ENCODE measurements at regions not wholly inside any gene's neighbourhood (a gene's known extent, or its start where the extent isn't known, plus 50 kb on each side); places are given as distances from the start of the nearest gene placed in this dataset.
"Not testable (repeated sequence)": the region's sequence is repeated elsewhere in the genome, so short reads cannot be mapped to it uniquely, and the experiment has no call there.

- ATAC-seq (no peak), DNase-seq (no peak)
- H3K9me3 ChIP-seq (ENCODE audit: control insufficient read depth, low read length, poor library complexity, severe bottlenecking): no peaks in the 10 kb centered on the region
- Mint-ChIP-seq H3K36me3 (ENCODE audit: low read depth) (no peaks in the 10 kb centered on the region), H3K4me1 (peaks cover 4% of the 10 kb centered on the region), H3K27ac (no peak overlapping the region), H3K4me3 (no peak overlapping the region), H3K27me3 (peaks cover 34% of the 10 kb centered on the region)
Measured at GRCh38 chr3:152669560-152669959, 165.4 kb upstream of the P2RY1 start.

- H3K36me3 Mint-ChIP-seq (ENCODE audit: low read depth): no peaks in the 10 kb centered on the region
- ATAC-seq (no peak), DNase-seq (no peak)
- H3K27me3 Mint-ChIP-seq: peaks cover 34% of the 10 kb centered on the region
- no peak overlapping the region for H3K4me3 Mint-ChIP-seq
- H3K9me3 ChIP-seq (ENCODE audit: control insufficient read depth, low read length, poor library complexity, severe bottlenecking): no peaks in the 10 kb centered on the region
- no peak overlapping the region for H3K27ac Mint-ChIP-seq
- peaks cover 2% of the 10 kb centered on the region for H3K4me1 Mint-ChIP-seq
Measured at GRCh38 chr3:152671446-152672319, 163.2 kb upstream of the P2RY1 start.

- H3K27me3 Mint-ChIP-seq: peaks cover 34% of the 10 kb centered on the region
- H3K9me3 ChIP-seq (ENCODE audit: control insufficient read depth, low read length, poor library complexity, severe bottlenecking): no peaks in the 10 kb centered on the region
- no peaks in the 10 kb centered on the region for H3K36me3 Mint-ChIP-seq (ENCODE audit: low read depth)
- peaks cover 2% of the 10 kb centered on the region for H3K4me1 Mint-ChIP-seq
- DNase-seq (no peak), ATAC-seq (no peak)
- H3K27ac Mint-ChIP-seq: no peak overlapping the region
- no peak overlapping the region for H3K4me3 Mint-ChIP-seq
Measured at GRCh38 chr3:152672320-152672649, 162.6 kb upstream of the P2RY1 start.

GRCh38 chr3:152676810-152677379 is 158.0 kb upstream of the P2RY1 start:
- no peak for ATAC-seq
- no peak for DNase-seq
- no peaks in the 10 kb centered on the region for H3K9me3 ChIP-seq (ENCODE audit: control insufficient read depth, low read length, poor library complexity, severe bottlenecking)
- no peaks in the 10 kb centered on the region for H3K36me3 Mint-ChIP-seq (ENCODE audit: low read depth)
- no peak overlapping the region for H3K27ac Mint-ChIP-seq
- H3K27me3 Mint-ChIP-seq: peaks cover 15% of the 10 kb centered on the region
- no peak overlapping the region for H3K4me3 Mint-ChIP-seq
- no peaks in the 10 kb centered on the region for H3K4me1 Mint-ChIP-seq

- Mint-ChIP-seq H3K4me3 (no peak overlapping the region), H3K27ac (no peak overlapping the region), H3K27me3 (peaks cover 13% of the 10 kb centered on the region), H3K36me3 (ENCODE audit: low read depth) (no peaks in the 10 kb centered on the region), H3K4me1 (no peaks in the 10 kb centered on the region)
- DNase-seq (no peak), ATAC-seq (no peak)
- H3K9me3 ChIP-seq (ENCODE audit: control insufficient read depth, low read length, poor library complexity, severe bottlenecking): no peaks in the 10 kb centered on the region
Measured at GRCh38 chr3:152677491-152677890, 157.4 kb upstream of the P2RY1 start.

GRCh38 chr3:152682477-152682876 is 152.5 kb upstream of the P2RY1 start:
- Mint-ChIP-seq H3K27ac (no peak overlapping the region), H3K4me3 (no peak overlapping the region), H3K36me3 (ENCODE audit: low read depth) (no peaks in the 10 kb centered on the region), H3K4me1 (no peaks in the 10 kb centered on the region), H3K27me3 (peaks cover 8% of the 10 kb centered on the region)
- DNase-seq (no peak), ATAC-seq (no peak)
- no peaks in the 10 kb centered on the region for H3K9me3 ChIP-seq (ENCODE audit: control insufficient read depth, low read length, poor library complexity, severe bottlenecking)

GRCh38 chr3:152683521-152683999 is 151.4 kb upstream of the P2RY1 start:
- no peak for ATAC-seq
- H3K4me1 Mint-ChIP-seq: no peaks in the 10 kb centered on the region
- H3K9me3 ChIP-seq (ENCODE audit: control insufficient read depth, low read length, poor library complexity, severe bottlenecking): no peaks in the 10 kb centered on the region
- no peak for DNase-seq
- no peak overlapping the region for H3K27ac Mint-ChIP-seq
- H3K27me3 Mint-ChIP-seq: peaks cover 8% of the 10 kb centered on the region
- H3K4me3 Mint-ChIP-seq: no peak overlapping the region
- no peaks in the 10 kb centered on the region for H3K36me3 Mint-ChIP-seq (ENCODE audit: low read depth)

- no peaks in the 10 kb centered on the region for H3K36me3 Mint-ChIP-seq (ENCODE audit: low read depth)
- H3K9me3 ChIP-seq (ENCODE audit: control insufficient read depth, low read length, poor library complexity, severe bottlenecking): peaks cover 2% of the 10 kb centered on the region
- no peaks in the 10 kb centered on the region for H3K4me1 Mint-ChIP-seq
- H3K27me3 Mint-ChIP-seq: peaks cover 8% of the 10 kb centered on the region
- no peak overlapping the region for H3K27ac Mint-ChIP-seq
- DNase-seq: no peak
- no peak for ATAC-seq
- no peak overlapping the region for H3K4me3 Mint-ChIP-seq
Measured at GRCh38 chr3:152684279-152684678, 150.7 kb upstream of the P2RY1 start.

GRCh38 chr3:152688313-152688712 is 146.6 kb upstream of the P2RY1 start:
- no peaks in the 10 kb centered on the region for H3K27me3 Mint-ChIP-seq
- no peak overlapping the region for H3K4me3 Mint-ChIP-seq
- peaks cover 2% of the 10 kb centered on the region for H3K4me1 Mint-ChIP-seq
- peaks cover 2% of the 10 kb centered on the region for H3K9me3 ChIP-seq (ENCODE audit: control insufficient read depth, low read length, poor library complexity, severe bottlenecking)
- no peak overlapping the region for H3K27ac Mint-ChIP-seq
- DNase-seq (no peak), ATAC-seq (no peak)
- peaks cover 2% of the 10 kb centered on the region for H3K36me3 Mint-ChIP-seq (ENCODE audit: low read depth)

GRCh38 chr3:152692326-152692725 is 142.6 kb upstream of the P2RY1 start:
- not testable (repeated sequence) for H3K27ac Mint-ChIP-seq; H3K4me3 Mint-ChIP-seq; H3K4me1 Mint-ChIP-seq; H3K27me3 Mint-ChIP-seq; ATAC-seq; DNase-seq; H3K36me3 Mint-ChIP-seq (ENCODE audit: low read depth); H3K9me3 ChIP-seq (ENCODE audit: control insufficient read depth, low read length, poor library complexity, severe bottlenecking)

GRCh38 chr3:152693521-152694250 is 141.2 kb upstream of the P2RY1 start:
- DNase-seq; ATAC-seq; H3K4me1 Mint-ChIP-seq; H3K27ac Mint-ChIP-seq; H3K36me3 Mint-ChIP-seq (ENCODE audit: low read depth); H3K4me3 Mint-ChIP-seq; H3K27me3 Mint-ChIP-seq; H3K9me3 ChIP-seq (ENCODE audit: control insufficient read depth, low read length, poor library complexity, severe bottlenecking): not testable (repeated sequence)

GRCh38 chr3:152695840-152696239 is 139.1 kb upstream of the P2RY1 start:
- Mint-ChIP-seq H3K27ac (no peak overlapping the region), H3K4me1 (peaks cover 2% of the 10 kb centered on the region), H3K4me3 (no peak overlapping the region), H3K27me3 (no peaks in the 10 kb centered on the region), H3K36me3 (ENCODE audit: low read depth) (no peaks in the 10 kb centered on the region)
- H3K9me3 ChIP-seq (ENCODE audit: control insufficient read depth, low read length, poor library complexity, severe bottlenecking): no peaks in the 10 kb centered on the region
- ATAC-seq: no peak
- DNase-seq: no peak

GRCh38 chr3:152696962-152697361 is 138.0 kb upstream of the P2RY1 start:
- ATAC-seq (no peak), DNase-seq (no peak)
- H3K36me3 Mint-ChIP-seq (ENCODE audit: low read depth): no peaks in the 10 kb centered on the region
- no peaks in the 10 kb centered on the region for H3K9me3 ChIP-seq (ENCODE audit: control insufficient read depth, low read length, poor library complexity, severe bottlenecking)
- no peaks in the 10 kb centered on the region for H3K27me3 Mint-ChIP-seq
- no peak overlapping the region for H3K4me3 Mint-ChIP-seq
- H3K27ac Mint-ChIP-seq: no peak overlapping the region
- H3K4me1 Mint-ChIP-seq: peaks cover 2% of the 10 kb centered on the region
